ENCODE measurements at regions not wholly inside any gene's neighbourhood (a gene's known extent, or its start where the extent isn't known, plus 50 kb on each side); places are given as distances from the start of the nearest gene placed in this dataset.
"Not testable (repeated sequence)": the region's sequence is repeated elsewhere in the genome, so short reads cannot be mapped to it uniquely, and the experiment has no call there.

- no peak for DNase-seq
These were observed 187.4 kb downstream of the TEX13C start for GRCh38 chrX:125507119-125507518.

- DNase-seq: no peak
These were observed 200.4 kb downstream of the TEX13C start for GRCh38 chrX:125520029-125520428.

- DNase-seq: no peak
These were observed 203.1 kb downstream of the TEX13C start for GRCh38 chrX:125522752-125523151.

DNA sequence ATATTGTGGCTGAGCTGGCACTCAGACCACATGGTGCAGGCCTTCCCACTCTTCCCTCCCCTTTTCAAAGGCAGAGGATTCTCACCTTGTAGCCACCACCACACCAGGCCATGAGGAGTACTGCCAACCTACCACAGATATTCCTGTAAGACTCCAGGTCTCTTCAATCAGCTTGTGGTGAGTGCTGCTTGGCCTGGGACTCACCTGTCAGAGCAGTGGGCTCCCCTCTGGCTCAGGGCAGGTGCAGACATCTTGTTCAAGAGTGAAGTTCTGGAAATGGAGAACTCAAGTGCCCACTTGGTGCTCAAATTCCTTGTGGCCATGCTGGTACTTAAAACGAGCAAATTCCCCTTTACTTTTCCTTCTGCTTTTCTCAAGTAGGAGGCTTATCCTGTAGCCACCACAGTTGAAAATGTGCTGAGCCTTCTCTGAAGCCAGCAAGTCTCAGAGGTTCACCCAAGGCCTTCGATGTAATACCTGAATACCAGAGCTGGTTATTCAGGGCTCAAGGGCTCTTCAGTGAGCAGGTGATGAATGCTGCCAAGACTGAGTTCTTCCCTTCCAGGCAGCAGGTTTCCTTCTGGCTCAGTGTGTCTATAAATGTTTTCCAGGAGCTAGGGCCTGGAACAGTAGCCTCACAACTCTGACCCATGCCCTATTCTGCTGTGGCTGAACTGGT is 212.9 kb downstream of the TEX13C start:
- no peak for DNase-seq

- DNase-seq: no peak
These were observed 213.7 kb downstream of the TEX13C start for GRCh38 chrX:125533352-125533751.

DNA sequence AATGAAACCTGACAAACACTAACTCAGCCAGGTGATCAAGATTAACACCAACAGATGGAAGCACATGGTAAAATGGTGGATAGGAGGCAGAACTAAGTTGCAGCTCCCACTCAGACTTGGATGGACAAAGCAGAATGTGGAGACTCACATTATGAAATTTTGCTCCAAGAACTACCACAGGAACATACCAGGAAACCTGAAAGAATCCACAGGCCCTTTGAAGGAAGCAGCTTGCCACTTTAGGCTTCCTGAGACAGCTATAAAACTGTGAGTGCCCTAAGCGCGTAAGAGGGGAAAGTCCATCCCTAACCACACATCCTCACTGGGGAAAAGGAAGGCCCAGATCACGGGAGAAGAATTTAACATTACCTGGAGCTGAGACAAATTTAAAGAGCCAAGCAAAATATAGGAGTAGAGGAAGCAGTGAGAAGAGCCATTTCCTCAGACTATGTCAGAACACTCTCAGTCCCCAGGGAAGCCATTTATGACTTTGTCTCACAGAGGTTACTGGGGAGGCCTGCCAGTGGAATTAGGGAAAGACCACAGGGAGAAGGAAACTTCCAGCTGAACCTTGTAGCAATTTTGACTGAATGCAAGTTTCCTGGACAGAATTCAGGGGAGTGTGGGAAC is 224.5 kb downstream of the TEX13C start:
- DNase-seq: no peak

- no peak for DNase-seq
These were observed 225.2 kb downstream of the TEX13C start for GRCh38 chrX:125544856-125545255.

DNA sequence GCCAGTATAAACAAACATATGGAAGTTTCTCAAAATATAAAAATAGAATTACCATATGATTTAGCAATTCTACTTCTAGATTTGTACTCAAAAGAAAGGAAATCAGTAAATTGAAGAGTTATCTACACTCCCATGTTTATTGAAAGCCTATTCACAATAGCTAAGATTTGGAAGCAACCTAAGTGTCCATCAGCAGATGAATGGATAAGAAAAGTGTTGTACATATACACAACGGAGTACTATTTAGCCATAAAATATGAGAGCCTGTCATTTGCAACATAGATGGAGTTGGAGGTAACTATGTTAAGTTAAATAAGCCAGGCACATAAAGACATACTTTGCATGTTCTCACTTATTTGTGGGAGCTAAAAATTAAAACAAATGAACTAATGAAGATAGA is 257.8 kb downstream of the TEX13C start:
- DNase-seq: no peak

DNA sequence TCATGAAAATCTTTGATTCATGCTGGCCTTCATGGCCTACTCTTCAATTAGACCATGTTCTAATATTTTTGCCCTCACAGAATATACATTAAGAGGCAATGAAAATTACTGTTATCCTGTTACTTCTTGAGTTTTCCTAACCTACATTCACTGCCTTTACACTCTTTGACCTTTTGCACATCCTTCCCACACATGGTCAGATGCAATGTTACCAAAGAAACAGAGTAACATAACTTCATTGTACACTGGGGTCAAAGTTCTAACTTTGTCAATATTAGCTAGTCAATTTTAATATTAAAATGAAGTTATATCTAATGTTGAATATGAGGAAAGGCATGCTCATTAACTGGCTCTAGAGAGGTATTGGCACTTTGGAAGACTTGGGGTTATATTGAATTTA is 284.8 kb downstream of the TEX13C start:
- DNase-seq: no peak

DNA sequence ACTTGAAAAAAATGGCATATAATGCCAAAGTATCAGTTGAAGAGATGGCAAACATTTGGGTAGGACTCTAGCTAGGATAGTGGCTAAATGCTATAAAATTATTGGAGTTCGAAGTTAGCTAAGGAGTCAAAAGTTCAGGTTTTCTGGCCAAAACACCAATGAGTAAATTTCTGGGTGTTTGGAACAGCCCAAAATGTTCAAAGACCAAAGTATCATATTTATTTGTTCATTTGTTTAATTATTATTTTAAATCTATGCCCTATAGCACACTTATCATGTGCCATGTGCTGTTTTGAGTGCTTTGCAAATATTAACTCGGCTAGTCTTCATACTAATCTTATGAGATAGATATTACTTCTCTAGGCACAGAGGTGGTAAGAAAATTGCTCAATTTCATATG is 285.5 kb downstream of the TEX13C start:
- no peak for DNase-seq

DNA sequence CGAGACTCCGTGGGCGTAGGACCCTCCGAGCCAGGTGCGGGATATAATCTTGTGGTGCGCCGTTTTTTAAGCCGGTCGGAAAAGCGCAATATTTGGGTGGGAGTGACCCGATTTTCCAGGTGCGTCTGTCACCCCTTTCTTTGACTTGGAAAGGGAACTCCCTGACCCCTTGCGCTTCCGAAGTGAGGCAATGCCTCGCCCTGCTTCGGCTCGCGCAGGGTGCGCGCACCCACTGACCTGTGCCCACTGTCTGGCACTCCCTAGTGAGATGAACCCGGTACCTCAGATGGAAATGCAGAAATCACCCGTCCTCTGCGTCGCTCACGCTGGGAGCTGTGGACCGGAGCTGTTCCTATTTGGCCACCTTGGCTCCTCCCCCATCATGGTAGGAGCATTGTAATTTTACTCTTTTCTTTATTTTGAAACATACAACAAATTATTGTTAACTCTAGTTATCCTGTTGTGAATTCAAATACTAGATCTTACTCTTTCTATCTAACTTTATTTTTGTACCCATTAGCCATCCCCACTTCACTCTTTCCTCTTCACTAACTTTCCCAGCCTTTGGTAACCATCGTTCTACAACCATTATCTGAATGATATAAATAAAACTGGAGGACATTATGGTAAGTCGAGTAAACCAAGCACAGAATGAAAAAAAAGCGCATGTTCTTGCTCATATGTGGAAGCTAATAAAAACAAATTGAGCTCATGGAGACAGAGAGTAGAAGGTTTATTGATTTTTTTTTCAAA is 295.1 kb downstream of the TEX13C start:
- not testable (repeated sequence) for DNase-seq

- DNase-seq: no peak
These were observed 301.3 kb downstream of the TEX13C start for GRCh38 chrX:125620715-125621587.

DNA sequence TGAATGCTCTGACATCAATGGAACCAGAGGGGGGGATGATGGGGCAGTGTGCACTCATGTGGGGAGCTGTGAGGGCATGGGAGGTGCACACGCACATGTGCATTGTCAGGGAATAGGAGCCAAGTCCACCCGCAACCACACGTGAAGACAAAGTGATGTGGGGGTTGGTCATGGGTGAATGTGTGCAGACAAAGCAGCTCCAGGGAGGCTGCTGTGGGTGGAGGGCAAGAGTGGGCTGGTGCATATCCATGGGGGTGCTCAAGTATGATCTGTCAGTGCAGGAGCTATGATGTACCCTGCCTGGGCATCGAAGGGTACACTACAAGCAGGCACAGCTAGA is 301.9 kb downstream of the TEX13C start:
- DNase-seq: no peak

DNA sequence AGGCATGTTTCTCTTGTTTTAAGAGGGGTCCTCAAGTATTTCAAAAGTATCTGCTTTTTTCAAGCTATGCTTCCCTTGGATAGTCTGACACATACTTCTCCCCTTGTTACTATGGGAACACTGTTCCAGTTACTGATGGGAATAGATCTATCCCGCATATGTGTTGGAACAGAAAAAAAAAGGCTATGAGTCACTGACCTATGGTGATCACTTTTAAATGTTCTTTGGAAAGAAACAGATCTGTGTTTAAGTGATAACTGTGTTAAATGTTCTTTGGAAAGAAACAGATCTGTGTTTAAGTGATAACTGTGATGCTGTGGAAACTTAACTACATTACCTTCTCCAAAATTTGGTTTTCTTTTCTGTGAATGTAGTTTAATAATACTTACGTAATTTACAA is 303.2 kb downstream of the TEX13C start:
- DNase-seq: no peak

GRCh38 chrX:125627676-125628075 is 308.0 kb downstream of the TEX13C start:
- peak; percentile 2 for DNase-seq

DNA sequence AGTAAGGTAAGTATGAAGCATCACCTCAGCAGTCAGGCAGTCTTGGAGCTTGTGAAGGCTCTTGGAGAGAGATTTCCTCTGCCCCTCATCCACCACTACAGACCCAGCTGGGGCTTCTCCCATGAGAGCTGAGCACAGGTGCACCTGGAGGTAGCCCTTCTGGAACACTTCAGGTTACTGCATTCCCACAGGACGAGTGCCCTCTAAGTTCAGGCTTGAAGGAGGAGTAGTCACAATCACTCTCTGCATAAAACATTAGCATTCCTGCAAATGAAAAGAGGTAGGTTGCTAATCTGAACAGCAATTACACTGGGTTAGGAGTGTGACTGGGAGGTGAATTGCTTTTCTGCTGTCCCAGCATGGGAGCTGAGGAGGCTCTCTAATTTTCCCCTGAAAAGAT is 308.8 kb downstream of the TEX13C start:
- no peak for DNase-seq

- no peak for DNase-seq
These were observed 321.7 kb downstream of the TEX13C start for GRCh38 chrX:125641405-125641804.

- peak; percentile 2 for DNase-seq
These were observed 326.5 kb downstream of the TEX13C start for GRCh38 chrX:125646195-125646594.

GRCh38 chrX:125651426-125651825 is 331.8 kb downstream of the TEX13C start:
- no peak for DNase-seq

- DNase-seq: no peak
These were observed 334.8 kb downstream of the TEX13C start for GRCh38 chrX:125654501-125654900.

- no peak for DNase-seq
These were observed 354.1 kb downstream of the TEX13C start for GRCh38 chrX:125673758-125674157.

DNA sequence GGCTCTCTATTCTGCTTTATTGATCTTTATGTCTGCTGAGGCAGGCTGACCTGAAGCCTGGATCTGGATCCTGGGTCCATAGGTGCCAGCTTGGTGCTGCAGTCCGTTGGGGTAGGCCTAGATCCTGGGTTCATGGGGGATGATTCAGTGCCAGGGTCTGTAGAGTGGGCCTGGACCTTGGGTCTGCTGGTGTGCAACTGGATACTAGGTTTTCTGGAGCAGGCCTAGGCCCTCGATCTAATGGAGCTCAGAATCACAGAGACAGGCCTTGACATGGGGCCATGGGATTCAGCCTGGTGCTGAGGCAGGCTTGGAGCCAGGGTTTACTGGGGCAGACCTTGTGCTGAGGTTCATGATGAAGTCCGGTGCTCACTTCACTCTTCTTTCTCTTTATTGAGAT is 358.6 kb downstream of the TEX13C start:
- no peak for DNase-seq

GRCh38 chrX:125680366-125680765 is 360.7 kb downstream of the TEX13C start:
- DNase-seq: no peak
